Heart right ventricle (tissue), 16 donors: ENCODE measurements at regions not wholly inside any gene's neighbourhood (a gene's known extent, or its start where the extent isn't known, plus 50 kb on each side); places are given as distances from the start of the nearest gene placed in this dataset.

Experiments
- ATAC-seq, 8 donors: fragments of 200-7000 bp; cut with Tn5 transposase; one replicate each; pipeline ENCODE4 v1.9.1; 2020; ENCODE audit warnings: mild to moderate bottlenecking in 8 of 8, moderate library complexity in 8 of 8, moderate number of reproducible peaks in 1 of 8
- DNase-seq, 2 donors: peaks; one replicate each; pipeline ENCODE4 v3.0.0-alpha.2; 2020
- H3K27ac ChIP-seq, 10 donors: fragments of 200-600 bp; sonication (generic) in 2 of 10; one replicate each; pipeline versions ENCODE4 v1.5.0 to v1.8.0; 2020 to 2022; ENCODE audit warnings: mild to moderate bottlenecking in 3 of 10
- H3K27me3 ChIP-seq, 7 donors: fragments of 200-600 bp; one replicate each; pipeline ENCODE4 v1.8.0; 2021 to 2022; ENCODE audit warnings: mild to moderate bottlenecking in 2 of 7
- H3K36me3 ChIP-seq, 9 donors: fragments of 200-600 bp; sonication (generic) in 1 of 9; one replicate each; pipeline versions ENCODE4 v1.5.0 to v1.8.0; 2020 to 2022; ENCODE audit warnings: mild to moderate bottlenecking in 2 of 9
- H3K4me1 ChIP-seq, 9 donors: fragments of 200-600 bp; sonication (generic) in 1 of 9; one replicate each; pipeline versions ENCODE4 v1.5.0 to v1.8.0; 2020 to 2022; ENCODE audit warnings: mild to moderate bottlenecking in 4 of 9
- H3K4me3 ChIP-seq, 10 donors: fragments of 200-600 bp; sonication (generic) in 2 of 10; one replicate each; pipeline versions ENCODE4 v1.5.0 to v1.8.0; 2020 to 2022; ENCODE audit warnings: mild to moderate bottlenecking in 7 of 10, moderate library complexity in 2 of 10
- H3K9me3 ChIP-seq, 11 donors: fragments of 200-600 bp in 10 of 11; sonication (generic) in 2 of 11; one replicate each; pipeline versions ENCODE4 v1.5.0 to v1.8.0; 2013 to 2022; ENCODE audit warnings: mild to moderate bottlenecking in 2 of 11, control low read depth in 1 of 11, moderate library complexity in 1 of 11
- CTCF ChIP-seq, 9 donors: fragments of 200-600 bp; sonication (generic) in 2 of 9; IDR thresholded peaks; one replicate each; pipeline versions ENCODE4 v1.5.0 to v1.8.0; 2021 to 2022; ENCODE audit warnings: antibody characterized with exemption in 9 of 9, mild to moderate bottlenecking in 5 of 9, moderate library complexity in 1 of 9
- WGBS, 2 donors: extraction: QIAGEN DNeasy Blood & Tissue Kit; methylation state at CpG; one replicate each; pipeline ENCODE4 v1.1.7; 2013; ENCODE audit warnings: inconsistent platforms in 1 of 2; 5-methylcytosine and 5-hydroxymethylcytosine counted together
- intact Hi-C, 10 donors: fragments of 100-400 bp; cut with DNase I; formaldehyde crosslinking; loops; one replicate each; pipeline versions ENCODE4 v1.11.1 to v1.14.2; 2022
- donor health status: Arrhythmogenic right ventricular cardiomyopathy.
- donor health status: ischemic (EF 13 %, LVEDD 7.1; RV severe dilation, severe dysfunction).
- donor health status: healthy with polysubstance abuse.
- donor health status: DM: no; HTN: yes; CAD: no.
- donor health status: DM: no; HTN: no; CAD: no.
- donor health status: ischemic (EF 25% LVEDD 6.9; RV normal size, moderate dysfunction).
- donor health status: ischemic (EF 25% LVEDD 5.7; RV mildly dilated, moderate dysfunction).
- donor health status: healthy.
- donor health status: DM: yes; HTN: yes; CAD: no.
- donor health status: Ischemic cardiomyopathy.
- donor health status: ischemic (EF 35%, LVEDD 5.7; RV mildly dilated, moderate dysfunction).
- donor health status: nonischemic (EF 11% LVEDD 7.7; RV severe dilation, severe dysfunction).
- donor health status: DM: yes; HTN: yes; CAD: no.
- donor health status: PGD.
- donor health status: ischemic (EF 29% LVEDD 5.4; RV normal size, mild dysfunction).
- donor health status: nonischemic (EF 23%, LVEDD 6.1; RV moderate dilation, normal function).

DNA sequence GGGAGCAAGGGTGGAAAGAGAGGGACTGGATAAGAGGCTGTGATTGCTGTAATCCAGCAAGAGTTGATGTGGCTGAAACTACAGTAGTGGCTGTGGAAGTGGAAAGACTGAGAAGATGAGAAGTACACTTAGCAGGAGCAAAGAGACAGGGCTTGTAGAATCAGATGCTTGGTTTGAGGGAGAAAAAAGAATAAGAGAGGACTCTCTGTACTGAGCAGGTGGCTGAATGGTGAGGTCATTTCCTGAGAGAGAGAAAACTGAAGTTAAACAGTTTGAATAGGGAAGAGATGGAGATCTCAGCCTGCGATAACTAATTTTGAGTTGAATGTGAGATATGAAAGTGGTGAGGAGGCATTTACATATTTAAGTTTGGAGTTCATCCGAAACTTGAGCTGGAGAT lies 95.8 kb upstream of the SLC25A36 start:
- Histone ChIP-seq H3K4me1 (peaks cover 0 to 10% (median 0%) of the 10 kb centered on the region in 9 donors), H3K27me3 (peaks cover 0 to 25% (median 3%) of the 10 kb centered on the region in 7 donors), H3K27ac (no peak overlapping the region), H3K36me3 (no peaks in the 10 kb centered on the region), H3K4me3 (no peak overlapping the region), H3K9me3 (no peaks in the 10 kb centered on the region)
- ATAC-seq (no peak), DNase-seq (no peak)
- WGBS, 2 donors, result 81 to 82% methylated on average over 2 of the region's 2 CpGs
- intact Hi-C loops, result no loop called here
- TF ChIP-seq CTCF (IDR thresholded peaks at IDR 0.05), result no peak

- peaks cover 0 to 23% (median 3%) of the 10 kb centered on the region in 7 donors for H3K27me3 ChIP-seq
- H3K4me3 ChIP-seq, result no peak overlapping the region
- 35 to 57% methylated on average over 1 of the region's 1 CpG for WGBS, 2 donors
- peaks cover 0 to 11% (median 0%) of the 10 kb centered on the region in 11 donors for H3K9me3 ChIP-seq
- ATAC-seq, result no peak
- H3K36me3 ChIP-seq, result no peaks in the 10 kb centered on the region
- H3K27ac ChIP-seq, result no peak overlapping the region
- no peak for DNase-seq
- intact Hi-C loops, result no loop called here
- TF ChIP-seq CTCF (IDR thresholded peaks at IDR 0.05), result no peak
- peaks cover 0 to 4% (median 0%) of the 10 kb centered on the region in 9 donors for H3K4me1 ChIP-seq
Observed at GRCh38 chr3:140848666-140849065, 93.0 kb upstream of the SLC25A36 start.

- WGBS, 2 donors, result 44 to 59% methylated on average over 4 of the region's 4 CpGs
- no peaks in the 10 kb centered on the region for H3K36me3 ChIP-seq
- H3K27ac ChIP-seq, result no peak overlapping the region
- peaks cover 0 to 12% (median 0%) of the 10 kb centered on the region in 11 donors for H3K9me3 ChIP-seq
- H3K4me3 ChIP-seq, result no peak overlapping the region
- no peak for ATAC-seq
- intact Hi-C loops, result no loop called here
- peaks cover 0 to 14% (median 1%) of the 10 kb centered on the region in 7 donors for H3K27me3 ChIP-seq
- DNase-seq, result no peak
- TF ChIP-seq CTCF (IDR thresholded peaks at IDR 0.05), result no peak
- no peaks in the 10 kb centered on the region for H3K4me1 ChIP-seq
Observed at GRCh38 chr3:140850210-140850955, 91.3 kb upstream of the SLC25A36 start.

DNA sequence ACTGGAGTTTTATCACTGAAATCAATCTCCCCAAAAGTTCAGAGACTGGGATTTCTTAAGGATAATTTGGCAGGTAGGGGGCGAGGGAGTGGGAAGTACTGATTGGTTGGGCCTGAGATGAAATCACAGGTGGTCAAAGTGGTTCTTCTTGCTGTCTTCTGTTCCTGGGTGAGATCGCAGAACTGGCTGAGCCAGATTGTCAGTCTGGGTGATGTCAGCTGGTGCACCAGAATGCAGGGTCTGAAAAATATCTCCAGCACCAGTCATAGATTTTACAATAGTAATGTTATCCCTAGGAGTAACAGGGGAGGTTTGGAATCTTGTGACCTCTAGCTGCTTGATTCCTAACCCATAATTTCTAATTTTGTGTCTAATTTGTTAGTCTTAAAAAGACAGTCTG lies 86.7 kb upstream of the SLC25A36 start:
- 64 to 70% methylated on average over 2 of the region's 2 CpGs for WGBS, 2 donors
- H3K36me3 ChIP-seq, result no peaks in the 10 kb centered on the region

More for the DNA sequence above, 86.7 kb upstream of the SLC25A36 start:
- Histone ChIP-seq H3K4me1 (no peaks in the 10 kb centered on the region), H3K4me3 (no peak overlapping the region), H3K27ac (no peak overlapping the region), H3K27me3 (no peaks in the 10 kb centered on the region), H3K9me3 (peaks cover 0 to 12% (median 0%) of the 10 kb centered on the region in 11 donors)
- no peak for TF ChIP-seq CTCF (IDR thresholded peaks at IDR 0.05)
- DNase-seq (no peak), ATAC-seq (no peak)
- intact Hi-C loops, result no loop called here
